Ectodermal cell (in vitro differentiated cells): ENCODE measurements at regions not wholly inside any gene's neighbourhood (a gene's known extent, or its start where the extent isn't known, plus 50 kb on each side); places are given as distances from the start of the nearest gene placed in this dataset.
A peak's percentile ranks its signal among the peaks of the same experiment; 100 is the strongest.

Experiments used
- H3K27ac ChIP-seq: 2 replicates; pipeline ENCODE4 v1.7.0; 2013; ENCODE audit warnings: mild to moderate bottlenecking, low read depth, low read length; ENCODE audit not compliant: insufficient read depth, poor library complexity, severe bottlenecking
- H3K27me3 ChIP-seq: 2 replicates; pipeline ENCODE4 v1.7.0; 2013; ENCODE audit warnings: mild to moderate bottlenecking, low read length; ENCODE audit not compliant: insufficient read depth, control insufficient read depth, poor library complexity, severe bottlenecking
- H3K36me3 ChIP-seq: one replicate; pipeline ENCODE4 v1.7.0; 2013; ENCODE audit warnings: low read length; ENCODE audit not compliant: control insufficient read depth, insufficient read depth
- H3K4me1 ChIP-seq: one replicate; pipeline ENCODE4 v1.7.0; 2013; ENCODE audit warnings: low read length; ENCODE audit not compliant: control insufficient read depth, insufficient read depth
- H3K4me3 ChIP-seq: 2 replicates; pipeline ENCODE4 v1.7.0; 2013; ENCODE audit warnings: low read depth, low read length, control low read depth; ENCODE audit not compliant: insufficient read depth
- H3K9me3 ChIP-seq: 2 replicates; pipeline ENCODE4 v1.7.0; 2013; ENCODE audit warnings: mild to moderate bottlenecking, low read length, moderate library complexity; ENCODE audit not compliant: control insufficient read depth
- WGBS, 2 experiments: methylation state at CpG; one replicate each; pipeline ENCODE4 v1.1.7; 2013; ENCODE audit warnings: missing lambda C conversion rate in 2 of 2; 5-methylcytosine and 5-hydroxymethylcytosine counted together

DNA sequence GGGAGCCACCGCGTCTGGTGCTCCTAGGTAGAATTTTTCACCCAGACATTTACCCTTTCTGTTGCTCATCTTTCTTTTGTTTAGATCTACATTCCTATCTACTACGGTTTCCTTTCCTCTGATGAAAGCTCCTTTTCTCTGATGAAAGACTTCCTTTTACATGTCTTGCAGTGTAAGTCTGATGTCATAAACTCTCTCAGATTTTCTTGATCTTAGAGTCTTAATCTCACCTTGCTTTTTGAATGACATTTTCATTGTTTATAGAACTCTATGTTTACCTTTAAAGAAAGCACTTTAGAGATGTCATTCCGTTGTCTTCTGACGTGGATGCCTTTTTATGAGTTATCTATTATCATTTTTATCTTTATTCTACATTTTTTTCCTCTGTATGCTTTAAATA, 171.8 kb upstream of the MTPN start:
- Histone ChIP-seq H3K36me3 (no peaks in the 10 kb centered on the region), H3K4me3 (no peak overlapping the region), H3K4me1 (no peaks in the 10 kb centered on the region), H3K9me3 (no peaks in the 10 kb centered on the region), H3K27me3 (no peaks in the 10 kb centered on the region), H3K27ac (no peak overlapping the region)
- 89 to 98% methylated on average over 3 of the region's 5 CpGs for WGBS, 2 experiments

DNA sequence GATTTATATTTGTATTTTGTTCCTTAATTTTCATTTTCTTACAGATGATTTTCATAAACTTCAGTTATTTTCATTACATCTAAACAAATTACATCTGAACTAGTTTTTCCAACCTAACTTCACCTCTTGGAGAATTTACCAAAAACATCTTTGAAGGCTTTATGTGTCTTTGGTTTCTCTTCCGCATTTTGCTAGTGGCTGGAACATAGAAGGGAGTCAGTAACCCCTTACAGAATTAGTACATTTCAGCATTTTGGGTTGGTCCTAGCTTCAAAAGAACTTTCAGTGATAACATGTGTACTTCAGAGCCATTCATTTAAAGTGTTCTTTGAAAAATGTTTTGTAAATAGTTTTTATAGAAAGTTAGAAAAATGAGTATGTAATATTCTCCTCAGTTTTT, 169.8 kb upstream of the MTPN start:
- whole genome bisulfite sequencing, 2 experiments: 100% methylated on average over 1 of the region's 1 CpG
- H3K36me3 ChIP-seq: no peaks in the 10 kb centered on the region
- no peak overlapping the region for H3K4me3 ChIP-seq
- H3K4me1 ChIP-seq: no peaks in the 10 kb centered on the region
- H3K27me3 ChIP-seq: no peaks in the 10 kb centered on the region
- H3K9me3 ChIP-seq: no peaks in the 10 kb centered on the region
- no peak overlapping the region for H3K27ac ChIP-seq

DNA sequence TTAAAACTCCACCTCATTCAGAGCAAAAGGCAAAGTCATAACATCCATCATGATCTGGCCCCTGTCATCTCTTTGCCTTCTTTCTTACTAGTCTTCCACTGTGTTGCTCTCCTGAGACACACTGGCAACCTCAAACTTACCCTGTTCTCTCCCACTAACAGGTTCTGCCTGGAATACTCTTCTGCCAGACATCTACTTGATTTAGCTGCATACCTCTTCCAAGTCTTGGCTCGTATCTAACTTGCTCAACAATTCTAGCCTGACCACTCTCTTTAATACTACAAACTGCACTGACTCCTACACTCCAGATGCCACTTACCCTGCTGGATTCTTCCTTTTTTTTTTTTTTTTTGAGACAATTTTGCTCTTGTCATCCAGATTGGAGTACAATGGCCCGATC, 167.0 kb upstream of the MTPN start:
- WGBS, 2 experiments: 85 to 92% methylated on average over 2 of the region's 2 CpGs
- no peaks in the 10 kb centered on the region for H3K27me3 ChIP-seq
- no peaks in the 10 kb centered on the region for H3K36me3 ChIP-seq

DNA sequence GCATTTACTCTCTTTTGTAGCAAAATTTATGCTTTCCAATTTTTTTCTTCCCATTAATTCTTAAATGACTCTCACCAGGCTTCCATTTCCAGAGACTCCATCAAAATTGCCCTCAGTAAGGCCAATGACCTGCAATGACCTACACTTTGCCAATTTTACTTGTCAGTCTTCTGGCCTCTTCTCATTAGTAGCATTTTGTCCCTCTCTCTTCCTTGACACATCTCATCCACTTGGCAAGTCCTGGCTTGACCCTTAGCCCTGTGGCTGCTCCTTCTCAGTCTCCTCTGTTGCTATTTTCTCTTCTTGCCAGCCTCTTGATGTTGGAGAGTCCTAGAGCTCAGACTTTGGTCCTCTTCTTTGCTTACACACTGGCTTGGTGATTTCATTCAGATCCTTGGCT, 166.1 kb upstream of the MTPN start:
- Histone ChIP-seq H3K27me3 (no peaks in the 10 kb centered on the region), H3K9me3 (no peaks in the 10 kb centered on the region), H3K4me1 (no peaks in the 10 kb centered on the region), H3K36me3 (no peaks in the 10 kb centered on the region), H3K27ac (no peak overlapping the region), H3K4me3 (no peak overlapping the region)

More for the DNA sequence above, 167.0 kb upstream of the MTPN start:
- H3K4me1 ChIP-seq: no peaks in the 10 kb centered on the region
- no peak overlapping the region for H3K4me3 ChIP-seq
- no peaks in the 10 kb centered on the region for H3K9me3 ChIP-seq
- H3K27ac ChIP-seq: no peak overlapping the region

DNA sequence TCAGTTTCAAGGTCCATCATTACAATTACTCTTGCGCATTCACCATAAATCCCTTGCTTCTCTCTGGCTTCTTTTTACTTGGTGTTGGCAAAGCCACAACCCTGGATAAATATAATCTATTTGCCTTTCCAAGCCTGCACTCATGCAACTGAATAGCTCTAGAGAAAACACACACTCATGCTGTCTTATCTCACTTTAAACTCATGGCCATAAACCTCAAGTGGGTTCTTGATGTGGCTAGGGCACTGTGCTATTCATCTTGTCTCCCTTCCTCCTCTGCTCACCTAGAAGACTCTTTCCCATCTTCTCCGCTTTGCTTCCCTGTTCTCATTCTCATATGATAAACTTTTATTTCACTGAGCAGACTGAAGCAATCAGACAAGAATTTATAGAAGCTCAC, 165.4 kb upstream of the MTPN start:
- Histone ChIP-seq H3K27ac (no peak overlapping the region), H3K27me3 (no peaks in the 10 kb centered on the region)
- 93 to 97% methylated on average over 2 of the region's 2 CpGs for WGBS, 2 experiments

DNA sequence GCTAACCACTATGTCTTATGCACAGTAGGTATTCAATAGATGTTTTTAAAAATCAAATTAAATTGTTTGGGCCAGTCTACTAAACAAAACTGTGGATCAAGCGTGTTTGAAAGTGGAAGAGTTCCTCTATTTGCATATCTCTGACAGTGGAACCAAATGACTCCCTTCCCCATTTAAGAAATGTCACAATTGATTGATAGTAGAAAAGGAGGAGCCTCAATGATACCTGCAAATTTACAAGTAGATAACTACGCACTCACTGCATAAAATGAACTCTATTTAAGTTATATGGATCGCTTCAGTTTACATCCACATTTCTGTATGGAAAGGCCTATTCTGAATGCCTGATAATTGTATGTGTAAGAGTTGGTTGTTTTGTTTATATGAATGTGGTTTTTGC, 163.3 kb upstream of the MTPN start:
- H3K4me3 ChIP-seq: no peak overlapping the region
- 93 to 95% methylated on average over 2 to 3 of the region's 3 CpGs for WGBS, 2 experiments
- H3K27ac ChIP-seq: no peak overlapping the region

More for the DNA sequence above, 165.4 kb upstream of the MTPN start:
- Histone ChIP-seq H3K9me3 (no peaks in the 10 kb centered on the region), H3K4me3 (no peak overlapping the region), H3K36me3 (no peaks in the 10 kb centered on the region), H3K4me1 (no peaks in the 10 kb centered on the region)

DNA sequence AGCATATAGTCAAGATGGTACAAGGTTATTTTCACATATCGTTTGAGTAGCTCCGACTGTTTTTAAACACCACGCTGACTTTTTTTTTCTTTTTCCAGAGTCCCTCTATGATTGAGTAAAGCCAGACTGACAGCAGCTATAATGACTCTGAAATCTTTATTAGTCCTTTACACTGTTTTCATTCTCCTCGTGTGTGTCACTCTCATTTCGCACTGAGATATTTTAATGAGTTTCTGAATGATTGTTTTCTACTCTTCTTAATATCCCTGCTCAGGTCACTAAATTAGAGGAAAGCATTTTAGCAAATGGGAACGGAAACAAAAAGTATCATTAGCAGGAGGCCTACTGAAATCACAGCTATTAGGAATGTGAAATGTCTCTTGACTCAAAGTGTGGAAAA, 162.3 kb upstream of the MTPN start:
- no peaks in the 10 kb centered on the region for H3K9me3 ChIP-seq
- H3K36me3 ChIP-seq: no peaks in the 10 kb centered on the region
- no peak overlapping the region for H3K4me3 ChIP-seq
- no peak overlapping the region for H3K27ac ChIP-seq
- 81% methylated on average over 4 to 6 of the region's 6 CpGs for WGBS, 2 experiments
- no peaks in the 10 kb centered on the region for H3K27me3 ChIP-seq
- H3K4me1 ChIP-seq: peaks cover 14% of the 10 kb centered on the region

More for the DNA sequence above, 163.3 kb upstream of the MTPN start:
- Histone ChIP-seq H3K27me3 (no peaks in the 10 kb centered on the region), H3K9me3 (no peaks in the 10 kb centered on the region), H3K36me3 (no peaks in the 10 kb centered on the region), H3K4me1 (peaks cover 10% of the 10 kb centered on the region)

DNA sequence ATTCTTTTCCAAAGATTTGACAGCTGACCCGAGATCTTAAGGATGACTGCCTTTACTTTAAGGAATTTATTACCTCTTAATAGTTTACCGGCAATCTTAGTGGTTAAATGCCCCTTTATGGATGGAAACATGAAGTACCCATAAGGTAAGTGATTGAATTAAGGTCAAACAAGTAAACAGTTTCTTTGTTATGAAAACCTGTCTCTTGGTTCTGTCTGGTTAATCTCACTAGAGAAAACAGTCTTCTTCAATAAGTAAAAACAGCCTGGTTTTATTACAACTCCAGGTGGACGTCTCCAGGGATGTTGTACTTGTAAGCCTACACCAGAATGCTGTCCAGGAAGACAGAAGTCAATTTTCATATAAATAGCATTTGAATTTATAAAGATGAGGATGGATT, 161.8 kb upstream of the MTPN start:
- Histone ChIP-seq H3K27ac (no peak overlapping the region), H3K9me3 (no peaks in the 10 kb centered on the region), H3K36me3 (no peaks in the 10 kb centered on the region), H3K4me3 (no peak overlapping the region), H3K27me3 (no peaks in the 10 kb centered on the region), H3K4me1 (peaks cover 16% of the 10 kb centered on the region)
- 90 to 93% methylated on average over 2 to 3 of the region's 3 CpGs for WGBS, 2 experiments

DNA sequence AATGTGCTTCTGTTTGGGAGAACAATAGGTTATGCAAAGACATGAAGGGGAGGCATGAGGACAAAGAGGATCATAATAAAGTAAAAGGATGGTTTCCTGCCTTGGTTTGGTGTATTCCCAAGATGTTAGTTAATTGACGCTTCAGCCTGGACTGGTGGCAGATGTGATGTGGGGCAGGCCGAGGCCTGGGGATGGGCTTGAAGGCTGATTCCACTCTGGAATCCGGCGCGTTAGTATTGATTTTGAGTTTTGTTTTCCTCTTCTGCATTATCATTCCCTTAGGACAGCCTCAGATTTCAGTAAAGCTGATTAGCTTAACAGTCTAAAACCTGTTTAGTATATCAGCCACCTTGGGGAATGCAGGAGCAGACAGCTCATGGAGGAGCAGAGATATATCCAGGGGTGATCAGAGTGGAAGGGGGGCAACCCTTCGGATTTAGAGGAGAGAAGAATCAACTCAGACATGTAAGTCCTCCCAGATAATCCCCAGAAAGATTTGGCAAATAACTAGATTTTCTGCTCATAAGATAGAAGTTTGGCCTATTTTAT, 159.8 kb upstream of the MTPN start:
- Histone ChIP-seq H3K27ac (no peak overlapping the region), H3K9me3 (no peaks in the 10 kb centered on the region), H3K27me3 (no peaks in the 10 kb centered on the region), H3K36me3 (no peaks in the 10 kb centered on the region), H3K4me1 (peaks cover 20% of the 10 kb centered on the region), H3K4me3 (no peak overlapping the region)
- WGBS, 2 experiments: 85 to 86% methylated on average over 6 of the region's 6 CpGs

DNA sequence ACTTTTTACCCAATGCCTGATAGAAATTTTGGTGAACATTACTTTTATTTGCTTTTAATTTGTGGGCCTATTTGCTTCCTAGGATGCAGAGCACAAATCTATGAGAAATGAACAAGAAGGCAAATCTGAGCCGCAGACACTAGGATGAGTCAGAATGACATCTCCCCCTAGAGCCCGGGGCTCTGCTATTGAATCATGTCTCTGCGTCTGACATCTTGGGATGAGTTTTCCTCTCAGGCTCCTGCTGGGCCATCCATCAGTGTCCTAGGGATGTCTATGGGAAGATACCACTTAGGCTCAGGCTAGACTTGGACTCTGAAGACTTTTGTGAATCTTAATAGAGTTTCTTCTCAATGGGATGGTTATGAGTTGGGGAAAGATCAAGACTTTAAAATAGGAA, 157.3 kb upstream of the MTPN start:
- Histone ChIP-seq H3K27ac (no peak overlapping the region), H3K27me3 (no peaks in the 10 kb centered on the region), H3K4me1 (peaks cover 20% of the 10 kb centered on the region), H3K9me3 (no peaks in the 10 kb centered on the region), H3K4me3 (no peak overlapping the region), H3K36me3 (no peaks in the 10 kb centered on the region)
- WGBS, 2 experiments: 61 to 64% methylated on average over 3 of the region's 3 CpGs

DNA sequence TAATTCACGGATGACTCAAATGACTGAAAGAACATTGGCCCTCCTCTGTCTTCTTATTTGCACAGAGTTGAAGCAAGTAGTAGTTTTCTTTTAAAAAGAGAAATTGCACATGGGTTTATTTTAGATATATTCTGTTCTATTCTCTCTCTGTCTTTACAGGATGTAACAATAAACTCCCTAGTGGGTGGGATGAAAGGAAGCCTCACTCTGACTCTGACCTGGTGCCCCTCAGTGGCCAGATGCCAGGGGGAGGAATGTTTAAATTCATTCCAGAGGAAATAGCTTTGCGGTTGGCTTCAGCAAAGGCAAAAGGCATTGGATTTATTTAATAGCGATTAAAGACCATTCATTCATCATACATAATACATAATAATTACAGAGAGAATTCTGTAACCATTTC, 156.4 kb upstream of the MTPN start:
- Histone ChIP-seq H3K27ac (peak overlapping the region; percentile 61), H3K36me3 (no peaks in the 10 kb centered on the region), H3K4me1 (peaks cover 20% of the 10 kb centered on the region), H3K27me3 (no peaks in the 10 kb centered on the region), H3K4me3 (no peak overlapping the region), H3K9me3 (no peaks in the 10 kb centered on the region)
- 82% methylated on average over 1 of the region's 3 CpGs; no CpG with 5 or more reads in 1 of the 2 experiments for WGBS, 2 experiments
